Liver (tissue), 3 donors: ENCODE measurements at regions not wholly inside any gene's neighbourhood (a gene's known extent, or its start where the extent isn't known, plus 50 kb on each side); places are given as distances from the start of the nearest gene placed in this dataset.

Source experiments
- EGR1 ChIP-seq, 2 donors: IDR thresholded peaks; 2 replicates each; pipeline ENCODE4 v1.6.1; 2016 to 2018; ENCODE audit warnings: antibody characterized with exemption in 2 of 2, low read depth in 2 of 2
- GABPA ChIP-seq, 2 donors: IDR thresholded peaks in 1 of 2; conservative IDR thresholded peaks in 1 of 2; 2 replicates each; pipeline ENCODE4 v1.6.1; 2016; ENCODE audit warnings: antibody characterized with exemption in 2 of 2, mild to moderate bottlenecking in 1 of 2, moderate library complexity in 1 of 2
- JUND ChIP-seq, 2 donors: IDR thresholded peaks; 2 replicates each; pipeline ENCODE4 v1.6.1; 2016; ENCODE audit warnings: antibody characterized with exemption in 2 of 2
- RAD21 ChIP-seq, 2 donors: IDR thresholded peaks; 2 replicates each; pipeline ENCODE4 v1.6.1; 2016; ENCODE audit warnings: antibody characterized with exemption in 2 of 2, mild to moderate bottlenecking in 2 of 2
- SP1 ChIP-seq: IDR thresholded peaks from 2 replicates; pipeline ENCODE4 v1.6.1; 2018; ENCODE audit warnings: antibody characterized with exemption, mild to moderate bottlenecking
- TAF1 ChIP-seq: conservative IDR thresholded peaks from 2 replicates; pipeline ENCODE4 v1.6.1; 2016; ENCODE audit warnings: antibody characterized with exemption, mild to moderate bottlenecking
- YY1 ChIP-seq: IDR thresholded peaks from 2 replicates; pipeline ENCODE4 v1.6.1; 2016; ENCODE audit warnings: antibody characterized with exemption, mild to moderate bottlenecking
- TF ChIP-seq, protein P1 (sequence below): fragments of 150-350 bp; IDR thresholded peaks from 2 replicates; pipeline ENCODE4 v1.5.1; 2017; ENCODE audit warnings: improper control_type of control experiment, low read depth, low read length; ENCODE audit not compliant: missing input control
- TF ChIP-seq, protein P2 (sequence below): IDR thresholded peaks from 2 replicates; pipeline ENCODE4 v1.6.1; 2016; ENCODE audit warnings: antibody characterized with exemption, mild to moderate bottlenecking
- TF ChIP-seq, protein P3 (sequence below): IDR thresholded peaks from 2 replicates; pipeline ENCODE4 v1.6.1; 2016; ENCODE audit warnings: antibody characterized with exemption
- TF ChIP-seq, protein P4 (sequence below): IDR thresholded peaks from 2 replicates; pipeline ENCODE4 v1.6.1; 2016; ENCODE audit warnings: antibody characterized with exemption
- TF ChIP-seq, protein P5 (sequence below): IDR thresholded peaks from 2 replicates; pipeline ENCODE4 v1.6.1; 2016; ENCODE audit warnings: antibody characterized with exemption
- donor health status: healthy.
- donor health status: healthy.

DNA sequence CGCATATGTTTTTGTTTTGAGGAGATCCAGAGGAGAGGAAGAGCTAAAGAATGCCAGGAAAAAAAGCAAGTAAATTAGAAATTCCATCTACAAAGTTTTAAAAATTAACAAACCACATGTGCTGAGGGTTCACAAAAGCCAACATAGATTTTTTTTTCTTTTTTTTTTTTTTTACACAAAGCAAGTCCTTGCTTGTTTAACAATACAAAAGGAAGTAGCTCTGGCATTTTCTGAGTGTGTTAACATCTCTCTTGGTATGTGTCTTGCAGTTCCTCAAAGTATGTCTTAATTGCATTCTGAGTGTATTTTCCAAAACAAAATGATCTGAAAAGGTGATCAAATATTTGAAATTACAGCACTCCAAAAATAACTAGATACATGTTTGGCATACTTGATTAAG, 1682.7 kb upstream of the AGA start:
- TF ChIP-seq, protein P1, sequence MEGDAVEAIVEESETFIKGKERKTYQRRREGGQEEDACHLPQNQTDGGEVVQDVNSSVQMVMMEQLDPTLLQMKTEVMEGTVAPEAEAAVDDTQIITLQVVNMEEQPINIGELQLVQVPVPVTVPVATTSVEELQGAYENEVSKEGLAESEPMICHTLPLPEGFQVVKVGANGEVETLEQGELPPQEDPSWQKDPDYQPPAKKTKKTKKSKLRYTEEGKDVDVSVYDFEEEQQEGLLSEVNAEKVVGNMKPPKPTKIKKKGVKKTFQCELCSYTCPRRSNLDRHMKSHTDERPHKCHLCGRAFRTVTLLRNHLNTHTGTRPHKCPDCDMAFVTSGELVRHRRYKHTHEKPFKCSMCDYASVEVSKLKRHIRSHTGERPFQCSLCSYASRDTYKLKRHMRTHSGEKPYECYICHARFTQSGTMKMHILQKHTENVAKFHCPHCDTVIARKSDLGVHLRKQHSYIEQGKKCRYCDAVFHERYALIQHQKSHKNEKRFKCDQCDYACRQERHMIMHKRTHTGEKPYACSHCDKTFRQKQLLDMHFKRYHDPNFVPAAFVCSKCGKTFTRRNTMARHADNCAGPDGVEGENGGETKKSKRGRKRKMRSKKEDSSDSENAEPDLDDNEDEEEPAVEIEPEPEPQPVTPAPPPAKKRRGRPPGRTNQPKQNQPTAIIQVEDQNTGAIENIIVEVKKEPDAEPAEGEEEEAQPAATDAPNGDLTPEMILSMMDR: no peak
- TF ChIP-seq, protein P2, sequence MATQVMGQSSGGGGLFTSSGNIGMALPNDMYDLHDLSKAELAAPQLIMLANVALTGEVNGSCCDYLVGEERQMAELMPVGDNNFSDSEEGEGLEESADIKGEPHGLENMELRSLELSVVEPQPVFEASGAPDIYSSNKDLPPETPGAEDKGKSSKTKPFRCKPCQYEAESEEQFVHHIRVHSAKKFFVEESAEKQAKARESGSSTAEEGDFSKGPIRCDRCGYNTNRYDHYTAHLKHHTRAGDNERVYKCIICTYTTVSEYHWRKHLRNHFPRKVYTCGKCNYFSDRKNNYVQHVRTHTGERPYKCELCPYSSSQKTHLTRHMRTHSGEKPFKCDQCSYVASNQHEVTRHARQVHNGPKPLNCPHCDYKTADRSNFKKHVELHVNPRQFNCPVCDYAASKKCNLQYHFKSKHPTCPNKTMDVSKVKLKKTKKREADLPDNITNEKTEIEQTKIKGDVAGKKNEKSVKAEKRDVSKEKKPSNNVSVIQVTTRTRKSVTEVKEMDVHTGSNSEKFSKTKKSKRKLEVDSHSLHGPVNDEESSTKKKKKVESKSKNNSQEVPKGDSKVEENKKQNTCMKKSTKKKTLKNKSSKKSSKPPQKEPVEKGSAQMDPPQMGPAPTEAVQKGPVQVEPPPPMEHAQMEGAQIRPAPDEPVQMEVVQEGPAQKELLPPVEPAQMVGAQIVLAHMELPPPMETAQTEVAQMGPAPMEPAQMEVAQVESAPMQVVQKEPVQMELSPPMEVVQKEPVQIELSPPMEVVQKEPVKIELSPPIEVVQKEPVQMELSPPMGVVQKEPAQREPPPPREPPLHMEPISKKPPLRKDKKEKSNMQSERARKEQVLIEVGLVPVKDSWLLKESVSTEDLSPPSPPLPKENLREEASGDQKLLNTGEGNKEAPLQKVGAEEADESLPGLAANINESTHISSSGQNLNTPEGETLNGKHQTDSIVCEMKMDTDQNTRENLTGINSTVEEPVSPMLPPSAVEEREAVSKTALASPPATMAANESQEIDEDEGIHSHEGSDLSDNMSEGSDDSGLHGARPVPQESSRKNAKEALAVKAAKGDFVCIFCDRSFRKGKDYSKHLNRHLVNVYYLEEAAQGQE: no peak
- TF ChIP-seq, protein P3, sequence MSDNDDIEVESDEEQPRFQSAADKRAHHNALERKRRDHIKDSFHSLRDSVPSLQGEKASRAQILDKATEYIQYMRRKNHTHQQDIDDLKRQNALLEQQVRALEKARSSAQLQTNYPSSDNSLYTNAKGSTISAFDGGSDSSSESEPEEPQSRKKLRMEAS: no peak
- TF ChIP-seq SP1 (no peak), JUND (IDR thresholded peaks at IDR 0.05) (no peak), GABPA (IDR thresholded peaks at IDR 0.05 in 1 of 2, conservative IDR thresholded peaks at IDR 0.05 in 1 of 2) (no peak), TAF1 (no peak), YY1 (no peak), EGR1 (IDR thresholded peaks at IDR 0.05; ENCODE audit: low read depth in 2 of 2) (no peak), RAD21 (IDR thresholded peaks at IDR 0.05) (no peak)
- TF ChIP-seq, protein P4, sequence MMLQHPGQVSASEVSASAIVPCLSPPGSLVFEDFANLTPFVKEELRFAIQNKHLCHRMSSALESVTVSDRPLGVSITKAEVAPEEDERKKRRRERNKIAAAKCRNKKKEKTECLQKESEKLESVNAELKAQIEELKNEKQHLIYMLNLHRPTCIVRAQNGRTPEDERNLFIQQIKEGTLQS: no peak
- TF ChIP-seq, protein P5, sequence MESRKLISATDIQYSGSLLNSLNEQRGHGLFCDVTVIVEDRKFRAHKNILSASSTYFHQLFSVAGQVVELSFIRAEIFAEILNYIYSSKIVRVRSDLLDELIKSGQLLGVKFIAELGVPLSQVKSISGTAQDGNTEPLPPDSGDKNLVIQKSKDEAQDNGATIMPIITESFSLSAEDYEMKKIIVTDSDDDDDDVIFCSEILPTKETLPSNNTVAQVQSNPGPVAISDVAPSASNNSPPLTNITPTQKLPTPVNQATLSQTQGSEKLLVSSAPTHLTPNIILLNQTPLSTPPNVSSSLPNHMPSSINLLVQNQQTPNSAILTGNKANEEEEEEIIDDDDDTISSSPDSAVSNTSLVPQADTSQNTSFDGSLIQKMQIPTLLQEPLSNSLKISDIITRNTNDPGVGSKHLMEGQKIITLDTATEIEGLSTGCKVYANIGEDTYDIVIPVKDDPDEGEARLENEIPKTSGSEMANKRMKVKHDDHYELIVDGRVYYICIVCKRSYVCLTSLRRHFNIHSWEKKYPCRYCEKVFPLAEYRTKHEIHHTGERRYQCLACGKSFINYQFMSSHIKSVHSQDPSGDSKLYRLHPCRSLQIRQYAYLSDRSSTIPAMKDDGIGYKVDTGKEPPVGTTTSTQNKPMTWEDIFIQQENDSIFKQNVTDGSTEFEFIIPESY: no peak
